Epithelial cell of esophagus (primary cell): ENCODE measurements at regions not wholly inside any gene's neighbourhood (a gene's known extent, or its start where the extent isn't known, plus 50 kb on each side); places are given as distances from the start of the nearest gene placed in this dataset.
A peak's percentile ranks its signal among the peaks of the same experiment; 100 is the strongest.

Experiments
- DNase-seq: peaks from one replicate; pipeline ENCODE4 v3.0.0; 2010; ENCODE audit warnings: low read depth
- H3K4me3 ChIP-seq: 2 replicates; pipeline ENCODE4 v1.5.1; 2011; ENCODE audit warnings: mild to moderate bottlenecking, low read length, control low read depth
- TF ChIP-seq, protein P1 (sequence below): IDR thresholded peaks from 2 replicates; pipeline ENCODE4 v1.5.1; 2011; ENCODE audit warnings: low read depth, mild to moderate bottlenecking, low read length, control low read depth, inconsistent platforms; ENCODE audit not compliant: insufficient read depth; ENCODE audit errors: missing control alignments

DNA sequence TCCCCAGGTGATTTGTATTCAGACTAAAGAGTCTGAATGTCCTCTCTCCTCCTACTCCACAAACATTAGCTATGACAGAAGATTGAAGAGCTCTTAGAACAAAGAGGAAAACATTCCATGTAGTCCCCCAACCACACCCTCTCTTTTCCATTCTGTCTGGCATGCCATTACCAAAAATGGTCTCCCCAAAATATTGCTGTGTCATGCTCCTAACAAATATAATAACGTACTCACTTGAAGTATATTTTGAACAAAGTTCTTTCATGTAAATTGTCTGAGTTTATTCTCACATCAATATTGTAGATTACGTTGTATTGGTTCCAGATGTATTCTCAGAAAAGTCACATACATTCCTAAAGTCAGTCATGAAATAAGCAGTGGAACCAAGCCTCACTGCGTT, 467.3 kb upstream of the IRAK1BP1 start:
- no peak for DNase-seq
- no peak overlapping the region for H3K4me3 ChIP-seq
- TF ChIP-seq, protein P1, sequence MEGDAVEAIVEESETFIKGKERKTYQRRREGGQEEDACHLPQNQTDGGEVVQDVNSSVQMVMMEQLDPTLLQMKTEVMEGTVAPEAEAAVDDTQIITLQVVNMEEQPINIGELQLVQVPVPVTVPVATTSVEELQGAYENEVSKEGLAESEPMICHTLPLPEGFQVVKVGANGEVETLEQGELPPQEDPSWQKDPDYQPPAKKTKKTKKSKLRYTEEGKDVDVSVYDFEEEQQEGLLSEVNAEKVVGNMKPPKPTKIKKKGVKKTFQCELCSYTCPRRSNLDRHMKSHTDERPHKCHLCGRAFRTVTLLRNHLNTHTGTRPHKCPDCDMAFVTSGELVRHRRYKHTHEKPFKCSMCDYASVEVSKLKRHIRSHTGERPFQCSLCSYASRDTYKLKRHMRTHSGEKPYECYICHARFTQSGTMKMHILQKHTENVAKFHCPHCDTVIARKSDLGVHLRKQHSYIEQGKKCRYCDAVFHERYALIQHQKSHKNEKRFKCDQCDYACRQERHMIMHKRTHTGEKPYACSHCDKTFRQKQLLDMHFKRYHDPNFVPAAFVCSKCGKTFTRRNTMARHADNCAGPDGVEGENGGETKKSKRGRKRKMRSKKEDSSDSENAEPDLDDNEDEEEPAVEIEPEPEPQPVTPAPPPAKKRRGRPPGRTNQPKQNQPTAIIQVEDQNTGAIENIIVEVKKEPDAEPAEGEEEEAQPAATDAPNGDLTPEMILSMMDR = no peak

DNA sequence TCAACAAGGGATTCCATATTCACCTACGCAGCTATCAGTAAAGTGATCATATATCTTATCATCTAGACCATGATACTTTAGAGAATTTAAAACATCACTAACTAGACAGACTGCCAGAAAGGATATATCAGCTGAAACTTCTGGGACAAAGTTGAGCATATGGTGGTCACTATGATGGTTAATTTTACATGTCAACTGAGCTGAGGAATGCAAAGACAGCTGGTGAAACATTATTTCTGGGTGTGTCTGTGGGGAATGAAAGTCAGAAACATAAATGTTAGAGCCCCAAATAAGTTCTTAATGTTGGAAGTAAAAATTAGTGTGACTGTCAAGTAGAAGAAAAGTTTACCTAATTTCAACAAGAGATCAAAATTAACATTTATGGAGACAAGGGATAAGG, 440.0 kb upstream of the IRAK1BP1 start:
- H3K4me3 ChIP-seq = no peak overlapping the region
- DNase-seq = no peak
- TF ChIP-seq, protein P1 = no peak

DNA sequence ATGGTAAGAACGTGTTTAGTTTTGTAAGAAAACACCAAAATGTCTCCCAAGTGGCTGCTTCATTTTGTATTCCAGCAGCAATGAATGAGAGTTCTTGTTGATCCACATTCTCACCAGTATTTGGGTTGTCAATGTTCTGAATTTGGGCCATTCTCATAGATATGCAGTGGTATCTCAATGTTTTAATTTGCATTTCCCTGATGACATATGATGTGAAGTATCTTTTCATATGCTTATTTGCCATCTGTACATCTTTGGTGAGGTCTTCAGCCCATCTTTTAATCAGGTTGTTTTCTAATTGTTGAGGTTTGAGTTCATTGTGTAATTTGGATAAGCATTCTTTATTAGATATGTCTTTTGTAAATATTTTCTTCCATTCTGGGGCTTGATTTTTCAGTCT, 436.8 kb upstream of the IRAK1BP1 start:
- TF ChIP-seq, protein P1 = no peak
- DNase-seq = no peak
- H3K4me3 ChIP-seq = no peak overlapping the region

DNA sequence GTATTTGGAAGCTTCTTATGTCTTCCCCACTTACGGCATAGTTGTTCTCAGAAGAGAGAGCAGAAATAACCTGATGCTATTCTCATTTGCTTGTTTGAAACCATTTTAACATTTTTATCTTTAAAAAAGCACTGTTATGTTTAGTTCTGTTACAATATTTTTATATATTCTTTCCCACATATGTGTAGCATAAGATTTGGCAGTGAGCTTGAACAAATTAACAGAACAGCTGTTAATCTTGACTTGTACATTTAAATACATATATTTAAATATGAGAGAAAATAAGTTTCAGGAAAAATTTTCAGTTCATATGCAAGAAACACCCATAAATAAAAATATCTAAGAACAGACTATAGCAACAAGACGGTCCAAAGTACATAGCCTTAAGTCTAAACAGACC, 431.7 kb upstream of the IRAK1BP1 start:
- no peak for DNase-seq
- TF ChIP-seq, protein P1 = no peak
- no peak overlapping the region for H3K4me3 ChIP-seq

DNA sequence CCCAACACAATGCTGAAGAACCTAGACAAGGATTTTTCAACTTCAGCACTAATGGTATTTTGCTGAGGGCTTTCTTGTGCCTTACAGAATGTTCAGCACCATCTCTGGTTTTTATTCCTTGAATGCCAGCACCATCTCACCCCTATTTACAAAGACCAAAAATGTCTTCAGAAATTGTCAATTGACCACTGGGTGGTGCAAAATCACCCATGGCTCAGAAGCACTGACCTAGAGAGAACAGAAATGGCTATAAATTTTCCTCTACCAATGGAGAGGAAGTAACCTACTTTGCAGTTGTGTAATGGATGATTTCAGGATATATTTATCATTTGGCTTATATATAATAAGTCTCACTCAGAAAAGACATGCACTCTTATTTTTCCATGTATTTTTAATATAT, 431.0 kb upstream of the IRAK1BP1 start:
- H3K4me3 ChIP-seq = no peak overlapping the region
- peak; percentile 64 for DNase-seq
- TF ChIP-seq, protein P1 = peak; percentile 59

DNA sequence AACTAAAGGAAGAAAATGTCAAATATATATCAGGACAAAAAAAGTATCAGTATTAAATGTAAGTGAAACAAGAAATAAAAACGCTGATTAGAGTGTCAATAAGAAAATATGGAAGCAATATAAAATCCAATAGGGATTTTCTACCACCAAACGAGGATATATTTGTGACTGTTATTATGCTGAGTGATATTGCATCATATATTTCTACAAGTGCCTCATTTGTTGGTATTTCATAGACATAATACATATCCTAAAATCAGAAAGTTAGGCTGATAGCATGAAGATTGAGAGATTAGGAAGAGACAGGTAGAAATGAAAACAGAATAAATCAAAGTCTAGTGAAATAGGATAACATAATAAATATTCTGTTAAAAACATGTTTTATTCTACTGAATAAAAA, 429.2 kb upstream of the IRAK1BP1 start:
- DNase-seq = no peak
- no peak overlapping the region for H3K4me3 ChIP-seq
- TF ChIP-seq, protein P1 = no peak

DNA sequence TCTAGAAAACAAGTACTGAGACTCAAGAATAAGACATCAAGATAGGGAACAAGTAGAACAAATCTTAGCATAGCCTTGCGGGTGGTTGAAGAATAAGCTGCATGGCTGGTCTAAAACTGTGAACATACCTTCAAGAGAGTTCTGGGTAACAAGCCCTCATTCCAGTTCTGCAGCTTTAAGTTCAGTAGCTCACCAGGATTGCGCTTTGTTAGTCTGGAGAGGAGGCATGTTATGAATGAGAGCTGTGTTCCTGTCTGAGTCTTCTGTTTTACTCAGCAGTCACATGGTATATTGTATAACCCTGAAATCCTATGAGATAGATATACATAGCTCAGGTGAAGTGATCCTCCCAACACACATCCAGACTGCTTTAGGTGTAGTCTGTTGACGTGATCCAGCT, 406.6 kb upstream of the IRAK1BP1 start:
- TF ChIP-seq, protein P1 = no peak
- no peak overlapping the region for H3K4me3 ChIP-seq
- peak; percentile 81 for DNase-seq
